Osteoblast (primary cell): ENCODE measurements at regions not wholly inside any gene's neighbourhood (a gene's known extent, or its start where the extent isn't known, plus 50 kb on each side); places are given as distances from the start of the nearest gene placed in this dataset.

Experiments used
- DNase-seq: peaks from one replicate; pipeline ENCODE4 v3.0.0; 2011; ENCODE audit warnings: low spot score, mixed read lengths; ENCODE audit not compliant: insufficient read length; ENCODE audit errors: missing footprints
- H2AFZ ChIP-seq: 2 replicates; pipeline ENCODE4 v1.6.0; 2011; ENCODE audit warnings: mild to moderate bottlenecking, low read length
- H3K27ac ChIP-seq: 2 replicates; pipeline ENCODE4 v1.5.1; 2011; ENCODE audit warnings: mild to moderate bottlenecking, low read depth, low read length, moderate library complexity
- H3K27me3 ChIP-seq: 2 replicates; pipeline ENCODE4 v1.6.0; 2012; ENCODE audit warnings: mild to moderate bottlenecking, control low read depth, inconsistent platforms, low read length, moderate library complexity; ENCODE audit not compliant: insufficient read depth
- H3K36me3 ChIP-seq: 2 replicates; pipeline ENCODE4 v1.5.1; 2011; ENCODE audit warnings: mild to moderate bottlenecking, low read length, control low read depth, moderate library complexity; ENCODE audit not compliant: insufficient read depth
- H3K4me1 ChIP-seq: 2 replicates; pipeline ENCODE4 v1.5.1; 2011; ENCODE audit warnings: mild to moderate bottlenecking, low read length, control low read depth, moderate library complexity; ENCODE audit not compliant: insufficient read depth
- H3K4me2 ChIP-seq: 2 replicates; pipeline ENCODE4 v1.6.0; 2011; ENCODE audit warnings: mild to moderate bottlenecking, low read length; ENCODE audit not compliant: insufficient read depth
- H3K4me3 ChIP-seq: fragments of 200-600 bp; sonication (generic); 3 replicates; pipeline ENCODE4 v1.5.1; 2012; ENCODE audit warnings: mild to moderate bottlenecking, low read length, inconsistent platforms; ENCODE audit not compliant: insufficient read depth
- H3K79me2 ChIP-seq: 2 replicates; pipeline ENCODE4 v1.6.0; 2012; ENCODE audit warnings: mild to moderate bottlenecking, low read length, control low read depth, inconsistent platforms; ENCODE audit not compliant: insufficient read depth
- H3K9me3 ChIP-seq: 2 replicates; pipeline ENCODE4 v1.5.1; 2011; ENCODE audit warnings: low read depth, low read length, control low read depth
- H4K20me1 ChIP-seq: 2 replicates; pipeline ENCODE4 v1.6.0; 2012; ENCODE audit warnings: mild to moderate bottlenecking, low read length, control low read depth; ENCODE audit not compliant: insufficient read depth
- CTCF ChIP-seq: IDR thresholded peaks from 2 replicates; pipeline ENCODE4 v1.5.1; 2011; ENCODE audit warnings: mild to moderate bottlenecking, low read depth, low read length, moderate library complexity; ENCODE audit errors: extremely low read depth

- Histone ChIP-seq H3K4me2 (no peak overlapping the region), H3K4me3 (no peak overlapping the region), H3K4me1 (peaks cover 24% of the 10 kb centered on the region), H4K20me1 (no peaks in the 10 kb centered on the region), H2AFZ (no peak overlapping the region), H3K27ac (no peak overlapping the region), H3K79me2 (no peaks in the 10 kb centered on the region), H3K36me3 (no peaks in the 10 kb centered on the region), H3K27me3 (no peaks in the 10 kb centered on the region), H3K9me3 (no peaks in the 10 kb centered on the region)
- no peak for TF ChIP-seq CTCF
- no peak for DNase-seq
Observed at GRCh38 chr5:158152136-158152535, 293.2 kb upstream of the CLINT1 start.

- no peak overlapping the region for H3K4me2 ChIP-seq
- no peak for TF ChIP-seq CTCF
- no peak overlapping the region for H3K27ac ChIP-seq
- no peaks in the 10 kb centered on the region for H4K20me1 ChIP-seq
- DNase-seq: no peak
- no peak overlapping the region for H3K4me3 ChIP-seq
- no peaks in the 10 kb centered on the region for H3K79me2 ChIP-seq
- H3K36me3 ChIP-seq: no peaks in the 10 kb centered on the region
- no peaks in the 10 kb centered on the region for H3K4me1 ChIP-seq
- no peaks in the 10 kb centered on the region for H3K27me3 ChIP-seq
- H2AFZ ChIP-seq: no peak overlapping the region
- H3K9me3 ChIP-seq: no peaks in the 10 kb centered on the region
Observed at GRCh38 chr5:158147227-158147626, 288.3 kb upstream of the CLINT1 start.

GRCh38 chr5:158145827-158146226, 286.9 kb upstream of the CLINT1 start:
- Histone ChIP-seq H4K20me1 (no peaks in the 10 kb centered on the region), H3K36me3 (no peaks in the 10 kb centered on the region), H3K27me3 (no peaks in the 10 kb centered on the region), H2AFZ (no peak overlapping the region), H3K79me2 (no peaks in the 10 kb centered on the region), H3K4me2 (no peak overlapping the region), H3K4me3 (no peak overlapping the region), H3K4me1 (no peaks in the 10 kb centered on the region), H3K9me3 (no peaks in the 10 kb centered on the region), H3K27ac (no peak overlapping the region)
- TF ChIP-seq CTCF: no peak
- DNase-seq: no peak

- Histone ChIP-seq H3K79me2 (no peaks in the 10 kb centered on the region), H3K36me3 (no peaks in the 10 kb centered on the region), H3K4me2 (no peak overlapping the region), H2AFZ (no peak overlapping the region), H3K9me3 (no peaks in the 10 kb centered on the region), H3K4me3 (no peak overlapping the region), H4K20me1 (no peaks in the 10 kb centered on the region), H3K27ac (no peak overlapping the region), H3K27me3 (no peaks in the 10 kb centered on the region), H3K4me1 (peaks cover 13% of the 10 kb centered on the region)
- no peak for TF ChIP-seq CTCF
- DNase-seq: no peak
Observed at GRCh38 chr5:158143081-158143480, 284.1 kb upstream of the CLINT1 start.
